DND-41 (cell line): ENCODE measurements at regions not wholly inside any gene's neighbourhood (a gene's known extent, or its start where the extent isn't known, plus 50 kb on each side); places are given as distances from the start of the nearest gene placed in this dataset.

ENCODE experiments used
- CTCF ChIP-seq: IDR thresholded peaks from 2 replicates; pipeline ENCODE4 v1.5.1; 2012; ENCODE audit warnings: borderline replicate concordance, low read length, moderate library complexity, mild to moderate bottlenecking; ENCODE audit not compliant: poor library complexity, severe bottlenecking; ENCODE audit errors: extremely low read depth
- EZH2 ChIP-seq: IDR thresholded peaks from 3 replicates; pipeline ENCODE4 v1.6.1; 2012; ENCODE audit warnings: borderline replicate concordance, low read depth, mild to moderate bottlenecking, moderate library complexity, low read length, inconsistent platforms; ENCODE audit not compliant: severe bottlenecking

DNA sequence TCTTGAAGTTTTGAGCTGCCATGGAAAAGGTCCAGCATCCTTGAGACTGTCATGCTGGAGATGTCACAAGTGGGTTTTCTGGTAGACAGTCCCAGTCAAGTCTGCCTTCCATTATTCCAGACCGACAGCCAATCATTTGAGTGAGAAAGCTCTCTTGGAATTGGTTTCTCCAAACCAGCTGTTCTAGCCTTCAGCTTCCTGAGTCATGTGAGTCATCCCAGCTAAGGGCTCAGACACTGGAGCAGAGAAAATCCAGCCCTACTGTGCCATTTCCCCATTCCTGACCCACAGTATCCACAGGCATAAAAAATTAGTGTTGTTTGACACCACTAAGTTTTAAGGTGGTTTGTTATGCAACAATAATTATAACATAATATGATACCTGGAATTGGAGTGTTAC is 219.0 kb downstream of the ADRA2A start:
- TF ChIP-seq CTCF (no peak), EZH2 (no peak)
